ENCODE measurements at regions not wholly inside any gene's neighbourhood (a gene's known extent, or its start where the extent isn't known, plus 50 kb on each side); places are given as distances from the start of the nearest gene placed in this dataset.
"Not testable (repeated sequence)": the region's sequence is repeated elsewhere in the genome, so short reads cannot be mapped to it uniquely, and the experiment has no call there.

DNA sequence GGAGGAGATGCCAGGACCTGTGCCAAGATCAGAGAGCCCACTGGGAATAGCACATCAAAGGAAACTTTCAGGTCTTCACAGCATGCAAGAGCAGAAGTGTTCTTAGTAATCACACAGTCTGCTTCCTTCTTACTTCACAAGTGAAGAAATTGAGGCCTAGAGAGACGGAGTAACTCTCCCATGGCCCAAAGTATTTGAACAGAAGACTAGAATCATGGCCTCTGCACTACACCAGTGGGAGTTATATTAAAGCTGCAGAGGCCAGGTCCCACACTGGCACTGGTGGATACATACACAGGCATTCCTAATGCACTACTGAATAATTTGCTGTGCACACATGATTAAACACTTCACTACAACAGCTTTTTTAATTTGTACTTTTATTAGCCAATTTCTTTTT, 107.6 kb upstream of the RMP24 start:
- no peak overlapping the region for H3K4me3 Mint-ChIP-seq
- H3K27me3 Mint-ChIP-seq: no peaks in the 10 kb centered on the region
- no peak overlapping the region for H3K27ac Mint-ChIP-seq
- POLR2A ChIA-PET: no interaction called here
- no peak for DNase-seq
- no peaks in the 10 kb centered on the region for H3K36me3 Mint-ChIP-seq (ENCODE audit: low read depth)
- CTCF ChIA-PET: no interaction called here
- peaks cover 3% of the 10 kb centered on the region for H3K4me1 Mint-ChIP-seq
- H3K9me3 Mint-ChIP-seq: no peaks in the 10 kb centered on the region

- DNase-seq: no peak
- no peak overlapping the region for H3K27ac Mint-ChIP-seq
- no peak overlapping the region for H3K4me3 Mint-ChIP-seq
- H3K4me1 Mint-ChIP-seq: no peaks in the 10 kb centered on the region
- H3K9me3 Mint-ChIP-seq: no peaks in the 10 kb centered on the region
- H3K27me3 Mint-ChIP-seq: no peaks in the 10 kb centered on the region
- no peaks in the 10 kb centered on the region for H3K36me3 Mint-ChIP-seq (ENCODE audit: low read depth)
- ChIA-PET CTCF (no interaction called here), POLR2A (no interaction called here)
Measured at GRCh38 chr18:35868915-35869314, 103.6 kb upstream of the RMP24 start.

DNA sequence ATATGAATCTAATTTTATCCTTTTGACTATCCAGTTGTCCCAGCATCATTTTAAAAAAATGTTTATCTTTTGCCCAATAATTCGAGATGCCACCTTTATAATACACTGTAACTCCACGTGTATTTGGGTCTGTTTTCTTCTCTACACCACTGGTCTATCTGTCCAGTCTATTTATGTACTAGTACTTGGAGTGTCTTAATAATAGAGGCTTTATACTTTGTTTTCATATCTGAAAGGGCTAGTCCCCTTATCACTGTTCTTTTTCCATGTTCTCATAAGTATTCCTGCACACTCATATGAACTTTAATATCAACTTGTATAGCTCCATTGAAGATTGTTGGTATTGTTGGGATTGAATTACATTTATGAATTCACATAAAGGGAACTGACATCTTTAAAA, 101.1 kb upstream of the RMP24 start:
- no peak for DNase-seq
- Mint-ChIP-seq H3K36me3 (ENCODE audit: low read depth) (no peaks in the 10 kb centered on the region), H3K9me3 (no peaks in the 10 kb centered on the region), H3K4me3 (no peak overlapping the region), H3K4me1 (no peaks in the 10 kb centered on the region), H3K27ac (no peak overlapping the region), H3K27me3 (no peaks in the 10 kb centered on the region)
- CTCF ChIA-PET: no interaction called here
- POLR2A ChIA-PET: no interaction called here

DNA sequence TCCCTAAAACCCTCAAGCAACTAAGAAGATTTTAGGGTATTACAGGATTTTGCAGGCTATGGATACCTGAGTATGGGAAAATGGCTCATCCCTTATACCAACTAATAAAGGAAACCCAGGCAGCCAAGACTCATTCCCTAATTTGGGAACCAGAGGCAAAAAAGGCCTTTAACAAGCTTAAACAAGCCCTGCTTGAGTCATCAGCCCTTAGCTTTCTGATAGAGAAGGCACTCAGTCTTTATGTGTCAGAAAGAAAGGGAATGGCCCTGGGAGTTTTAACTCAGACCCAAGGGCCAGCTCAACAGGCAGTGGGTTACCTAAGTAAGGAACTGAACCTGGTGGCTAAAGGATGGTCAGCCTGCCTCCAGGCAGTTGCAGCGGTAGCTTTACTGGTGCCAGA, 96.9 kb upstream of the RMP24 start:
- Mint-ChIP-seq H3K27ac (no peak overlapping the region), H3K36me3 (ENCODE audit: low read depth) (no peaks in the 10 kb centered on the region), H3K4me3 (no peak overlapping the region), H3K9me3 (no peaks in the 10 kb centered on the region), H3K4me1 (no peaks in the 10 kb centered on the region), H3K27me3 (peaks cover 4% of the 10 kb centered on the region)
- ChIA-PET POLR2A (no interaction called here), CTCF (interaction anchor here (0.7 kb wide), 1 partner anchor 11 kb away, joined by 3 read pairs; no protein-coding TSS in a partner anchor)
- no peak for DNase-seq

DNA sequence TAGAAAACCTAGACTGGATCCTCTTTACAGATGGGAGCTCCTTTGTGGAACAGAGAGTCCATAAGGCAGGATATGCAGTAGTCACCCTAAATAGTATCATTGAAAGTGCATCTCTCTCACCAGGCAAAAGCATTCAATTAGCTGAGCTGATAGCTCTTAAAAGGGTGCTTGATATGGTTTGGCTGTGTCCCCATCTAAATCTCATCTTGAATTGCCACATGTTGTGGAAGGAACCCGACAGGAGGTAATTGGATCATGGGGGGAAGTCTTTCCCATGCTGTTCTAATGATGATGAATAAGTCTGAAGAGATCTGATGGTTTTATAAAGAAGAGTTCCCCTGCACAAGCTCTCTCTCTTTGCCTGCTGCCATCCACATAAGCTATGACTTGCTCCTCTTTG, 96.2 kb upstream of the RMP24 start:
- no peaks in the 10 kb centered on the region for H3K36me3 Mint-ChIP-seq (ENCODE audit: low read depth)
- no peaks in the 10 kb centered on the region for H3K9me3 Mint-ChIP-seq
- H3K4me1 Mint-ChIP-seq: no peaks in the 10 kb centered on the region
- ChIA-PET POLR2A (no interaction called here), CTCF (no interaction called here)
- H3K27ac Mint-ChIP-seq: no peak overlapping the region
- DNase-seq: no peak
- H3K27me3 Mint-ChIP-seq: peaks cover 4% of the 10 kb centered on the region
- no peak overlapping the region for H3K4me3 Mint-ChIP-seq

DNA sequence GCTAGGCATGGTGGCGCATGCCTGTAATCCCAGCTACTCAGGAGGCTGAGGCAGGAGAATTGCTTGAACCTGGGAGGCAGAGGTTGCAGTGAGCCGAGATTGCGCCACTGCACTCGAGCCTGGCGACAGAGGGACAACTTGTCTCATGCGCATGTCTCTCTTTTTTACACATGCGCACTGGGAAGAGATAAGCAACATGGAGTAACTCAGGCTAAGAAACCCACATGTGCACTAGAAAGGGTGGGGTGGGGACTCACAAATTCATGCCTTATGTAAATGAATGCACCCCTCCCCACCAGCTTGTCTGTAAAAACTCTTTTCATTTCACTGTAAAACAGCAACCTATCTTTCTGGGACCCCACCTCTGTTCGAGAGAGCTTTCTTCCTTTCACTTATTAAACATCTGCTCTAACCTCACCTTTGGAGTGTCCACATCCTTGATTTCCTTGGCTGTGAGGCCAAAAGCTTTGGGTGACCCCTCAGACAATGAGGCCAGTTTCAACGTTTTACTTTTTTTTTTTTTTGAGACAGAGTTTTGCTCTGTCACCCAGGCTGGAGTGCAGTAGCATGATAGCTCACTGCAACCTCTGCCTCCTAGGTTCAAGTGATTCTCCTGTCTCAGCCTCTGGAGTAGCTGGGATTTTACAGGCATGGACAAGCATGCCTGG, 91.6 kb upstream of the RMP24 start:
- ChIA-PET CTCF (interaction anchor here (0.9 kb wide), 1 partner anchor 125 kb away, joined by 5 read pairs; no protein-coding TSS in a partner anchor), POLR2A (interaction anchor here (0.6 kb wide), 1 partner anchor 47 kb away, joined by 3 read pairs; no protein-coding TSS in a partner anchor)
- Mint-ChIP-seq H3K27ac (no peak overlapping the region), H3K9me3 (no peaks in the 10 kb centered on the region), H3K4me1 (no peaks in the 10 kb centered on the region), H3K36me3 (ENCODE audit: low read depth) (no peaks in the 10 kb centered on the region), H3K4me3 (no peak overlapping the region), H3K27me3 (peaks cover 4% of the 10 kb centered on the region)
- no peak for DNase-seq

DNA sequence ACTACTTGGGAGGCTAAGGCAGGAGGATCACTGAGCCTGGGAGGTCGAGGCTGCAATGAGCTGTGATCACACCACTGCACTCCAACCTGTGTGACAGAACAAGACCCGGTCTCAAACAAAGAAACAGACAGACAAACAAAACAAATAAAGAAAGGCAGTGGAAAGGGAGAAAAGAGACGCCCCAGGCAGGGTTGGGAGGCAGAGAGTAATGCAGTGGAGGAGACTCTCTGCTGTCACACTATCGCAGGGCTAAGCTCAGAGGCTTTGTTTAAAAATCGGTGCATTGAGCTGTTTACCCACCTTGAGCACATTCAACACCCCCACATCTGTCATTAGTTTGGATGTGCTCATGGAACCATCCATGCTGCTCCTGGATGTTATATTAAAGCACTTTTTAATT, 84.2 kb upstream of the RMP24 start:
- ChIA-PET POLR2A (no interaction called here), CTCF (no interaction called here)
- Mint-ChIP-seq H3K4me1 (no peaks in the 10 kb centered on the region), H3K9me3 (no peaks in the 10 kb centered on the region), H3K4me3 (no peak overlapping the region), H3K27ac (no peak overlapping the region), H3K36me3 (ENCODE audit: low read depth) (no peaks in the 10 kb centered on the region), H3K27me3 (peaks cover 9% of the 10 kb centered on the region)
- no peak for DNase-seq

DNA sequence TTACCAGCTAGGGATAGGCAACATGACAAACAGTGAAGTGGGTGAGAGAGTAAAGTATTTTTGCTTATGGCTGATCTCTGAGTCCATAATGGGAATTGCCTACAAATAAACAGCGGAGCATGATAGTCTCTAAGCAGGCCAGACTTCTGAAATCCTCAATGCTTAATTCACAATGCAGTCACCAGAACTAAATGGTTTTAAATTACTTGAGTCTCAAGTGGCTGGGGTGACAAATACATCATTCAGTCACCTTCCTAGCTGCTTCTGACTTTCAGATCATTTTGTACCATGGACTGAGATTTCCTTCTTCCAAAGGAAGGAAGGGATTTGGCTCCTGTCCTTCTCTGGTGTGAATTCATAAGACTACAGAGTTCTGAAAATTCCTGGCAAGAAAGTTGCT, 82.8 kb upstream of the RMP24 start:
- Mint-ChIP-seq H3K4me3 (no peak overlapping the region), H3K4me1 (no peaks in the 10 kb centered on the region), H3K9me3 (no peaks in the 10 kb centered on the region), H3K36me3 (ENCODE audit: low read depth) (no peaks in the 10 kb centered on the region), H3K27me3 (peaks cover 9% of the 10 kb centered on the region), H3K27ac (no peak overlapping the region)
- ChIA-PET POLR2A (no interaction called here), CTCF (interaction anchor here (0.9 kb wide), 1 partner anchor 61 kb away, joined by 3 read pairs; no protein-coding TSS in a partner anchor)
- DNase-seq: no peak

DNA sequence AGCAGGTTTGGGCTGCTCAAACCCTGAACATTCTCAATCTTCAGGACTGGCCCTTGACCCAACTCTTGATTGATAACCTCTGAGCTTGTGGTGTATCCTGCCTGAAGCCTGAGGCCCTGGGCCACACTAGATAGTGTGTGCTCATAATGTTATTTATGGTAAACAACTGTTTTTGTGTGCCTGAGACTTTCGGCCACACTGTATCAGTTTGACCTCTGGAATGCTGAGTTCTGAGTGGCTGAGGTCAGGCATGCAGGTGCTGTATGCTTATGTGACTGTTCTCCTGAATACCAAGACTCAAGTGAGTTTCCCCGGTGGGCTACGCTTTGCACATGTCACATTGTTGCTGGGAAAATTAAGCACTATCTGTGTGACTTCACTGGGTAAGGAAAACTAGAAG, 82.2 kb upstream of the RMP24 start:
- H3K4me3 Mint-ChIP-seq: no peak overlapping the region
- ChIA-PET CTCF (no interaction called here), POLR2A (no interaction called here)
- no peaks in the 10 kb centered on the region for H3K4me1 Mint-ChIP-seq
- no peaks in the 10 kb centered on the region for H3K9me3 Mint-ChIP-seq
- H3K27ac Mint-ChIP-seq: no peak overlapping the region
- H3K36me3 Mint-ChIP-seq (ENCODE audit: low read depth): no peaks in the 10 kb centered on the region
- DNase-seq: no peak
- peaks cover 9% of the 10 kb centered on the region for H3K27me3 Mint-ChIP-seq

DNA sequence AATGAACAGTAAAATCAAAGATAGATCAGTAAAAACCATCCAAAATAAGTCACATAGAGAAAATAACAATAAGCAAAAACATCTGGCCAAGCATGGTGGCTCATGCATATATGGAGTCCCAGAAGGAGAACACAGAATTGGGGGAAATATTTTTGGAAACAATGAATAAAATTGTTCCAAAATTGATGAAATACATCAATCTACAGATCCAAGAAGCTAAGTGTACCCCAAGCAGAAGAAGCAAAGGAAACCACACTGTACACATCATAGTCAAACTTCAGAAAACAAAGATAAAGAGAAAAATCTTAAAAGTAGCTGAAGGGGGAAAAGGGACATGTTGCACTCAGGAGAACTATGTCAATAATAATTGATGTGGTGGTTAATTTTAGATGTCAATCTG, 80.4 kb upstream of the RMP24 start:
- H3K36me3 Mint-ChIP-seq (ENCODE audit: low read depth): no peaks in the 10 kb centered on the region
- no peak overlapping the region for H3K4me3 Mint-ChIP-seq
- H3K27me3 Mint-ChIP-seq: peaks cover 9% of the 10 kb centered on the region
- H3K4me1 Mint-ChIP-seq: no peaks in the 10 kb centered on the region
- DNase-seq: no peak
- H3K27ac Mint-ChIP-seq: no peak overlapping the region
- POLR2A ChIA-PET: no interaction called here
- CTCF ChIA-PET: interaction anchor here (0.6 kb wide), 1 partner anchor 217 kb away, joined by 3 read pairs; no protein-coding TSS in a partner anchor
- H3K9me3 Mint-ChIP-seq: no peaks in the 10 kb centered on the region

DNA sequence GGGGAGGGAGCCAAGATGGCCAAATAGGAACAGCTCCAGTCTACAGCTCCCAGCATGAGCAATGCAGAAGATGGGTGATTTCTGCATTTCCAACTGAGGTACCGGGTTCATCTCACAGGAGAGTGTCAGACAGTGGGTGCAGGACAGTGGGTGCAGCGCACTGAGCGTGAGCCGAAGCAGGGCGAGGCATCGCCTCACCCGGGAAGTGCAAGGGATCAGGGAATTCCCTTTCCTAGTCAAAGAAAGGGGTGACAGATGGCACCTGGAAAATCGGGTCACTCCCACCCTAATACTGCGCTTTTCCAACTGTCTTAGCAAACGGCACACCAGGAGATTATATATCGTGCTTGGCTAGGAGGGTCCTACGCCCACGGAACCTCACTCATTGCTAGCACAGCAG, 75.0 kb upstream of the RMP24 start:
- H3K36me3 Mint-ChIP-seq (ENCODE audit: low read depth); H3K4me1 Mint-ChIP-seq; POLR2A ChIA-PET; DNase-seq; H3K9me3 Mint-ChIP-seq; H3K27me3 Mint-ChIP-seq; H3K4me3 Mint-ChIP-seq; H3K27ac Mint-ChIP-seq; CTCF ChIA-PET: not testable (repeated sequence)

DNA sequence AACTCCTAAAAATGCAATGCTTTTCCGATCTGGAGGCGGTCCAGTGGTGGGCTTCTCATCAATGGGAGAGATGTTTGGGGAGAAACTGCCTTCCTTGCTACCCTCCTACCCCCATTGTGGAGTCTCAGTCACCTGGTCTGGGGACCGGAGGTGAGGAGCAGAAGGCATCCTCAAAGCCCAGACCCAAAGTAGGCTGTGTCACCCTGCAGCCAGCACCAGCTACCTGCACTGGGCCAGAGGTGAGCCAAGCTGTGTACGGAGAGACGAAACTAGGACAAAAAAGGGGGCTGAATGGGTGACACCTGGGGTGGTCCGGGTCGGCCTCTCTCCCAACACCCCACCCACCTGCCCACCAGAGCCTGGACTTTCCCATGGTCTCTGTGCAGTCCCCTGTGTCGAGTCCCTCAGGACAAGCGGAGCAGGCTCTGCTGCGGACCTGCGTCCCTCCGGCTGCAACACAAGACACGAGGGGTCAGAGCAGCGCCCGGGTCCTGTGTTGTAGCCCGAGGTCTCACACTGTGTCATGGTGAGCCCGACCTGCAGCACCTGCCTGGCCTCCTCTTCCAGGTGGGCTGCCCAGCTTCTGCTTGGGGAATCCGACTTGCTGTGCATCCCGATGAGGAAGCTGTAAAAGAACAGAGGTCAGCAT, 68.0 kb upstream of the RMP24 start:
- peaks cover 2% of the 10 kb centered on the region for H3K9me3 Mint-ChIP-seq
- ChIA-PET CTCF (no interaction called here), POLR2A (no interaction called here)
- H3K4me1 Mint-ChIP-seq: no peaks in the 10 kb centered on the region
- peaks cover 6% of the 10 kb centered on the region for H3K27me3 Mint-ChIP-seq
- H3K27ac Mint-ChIP-seq: no peak overlapping the region
- no peak for DNase-seq
- H3K36me3 Mint-ChIP-seq (ENCODE audit: low read depth): no peaks in the 10 kb centered on the region
- H3K4me3 Mint-ChIP-seq: no peak overlapping the region

DNA sequence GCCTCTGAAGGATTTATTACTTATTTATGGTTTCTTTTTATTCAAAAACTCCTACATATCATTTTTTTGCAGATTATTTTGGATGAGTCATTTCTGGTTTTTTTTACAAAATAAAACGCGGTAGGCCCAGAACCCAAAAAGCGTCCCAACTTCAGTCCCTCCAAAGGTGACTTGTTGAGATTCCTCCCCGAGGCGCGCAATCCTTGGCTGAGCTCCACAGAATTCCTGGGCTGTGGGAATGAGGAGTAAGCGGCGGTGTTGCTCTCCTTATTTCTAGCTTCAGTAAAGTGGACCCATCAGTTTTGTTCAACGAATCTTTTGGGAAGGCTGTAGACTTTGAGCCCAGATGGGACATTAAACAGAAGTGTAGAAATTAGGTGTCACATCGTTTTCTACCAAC, 67.0 kb upstream of the RMP24 start:
- ChIA-PET CTCF (no interaction called here), POLR2A (no interaction called here)
- Mint-ChIP-seq H3K4me1 (no peaks in the 10 kb centered on the region), H3K4me3 (no peak overlapping the region), H3K27me3 (peaks cover 1% of the 10 kb centered on the region), H3K36me3 (ENCODE audit: low read depth) (no peaks in the 10 kb centered on the region), H3K27ac (no peak overlapping the region), H3K9me3 (peaks cover 2% of the 10 kb centered on the region)
- DNase-seq: no peak

DNA sequence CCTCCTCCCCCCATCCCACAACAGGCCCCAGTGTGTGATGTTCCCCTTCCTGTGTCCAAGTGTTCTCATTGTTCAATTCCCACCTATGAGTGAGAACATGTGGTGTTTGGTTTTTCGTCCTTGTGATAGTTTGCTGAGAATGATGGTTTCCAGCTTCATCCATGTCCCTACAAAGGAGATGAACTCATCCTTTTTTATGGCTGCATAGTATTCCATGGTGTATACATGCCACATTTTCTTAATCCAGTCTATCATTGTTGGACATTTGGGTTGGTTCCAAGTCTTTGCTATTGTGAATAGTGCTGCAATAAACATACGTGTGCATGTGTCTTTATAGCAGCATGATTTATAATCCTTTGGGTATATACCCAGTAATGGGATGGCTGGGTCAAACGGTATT, 66.2 kb upstream of the RMP24 start:
- H3K36me3 Mint-ChIP-seq (ENCODE audit: low read depth); POLR2A ChIA-PET; H3K27me3 Mint-ChIP-seq; H3K27ac Mint-ChIP-seq; CTCF ChIA-PET; H3K4me1 Mint-ChIP-seq; H3K4me3 Mint-ChIP-seq; DNase-seq; H3K9me3 Mint-ChIP-seq: not testable (repeated sequence)

All from activated CD4-positive, alpha-beta memory T cell treated with anti-CD3 and anti-CD28 coated beads, Interleukin-2, amount 10 ng/mL, durations not matched to agents 7 days and 5 days (primary cell).